Hepatocyte (in vitro differentiated cells): ENCODE measurements at regions not wholly inside any gene's neighbourhood (a gene's known extent, or its start where the extent isn't known, plus 50 kb on each side); places are given as distances from the start of the nearest gene placed in this dataset.
A peak's percentile ranks its signal among the peaks of the same experiment; 100 is the strongest.

Experiments
- DNase-seq: peaks from one replicate; pipeline ENCODE4 v3.0.0-alpha.2; 2016; ENCODE audit warnings: low spot score
- H2AFZ ChIP-seq: fragments of 200-600 bp; sonication (generic); 2 replicates; pipeline ENCODE4 v1.6.0; 2016; ENCODE audit warnings: antibody characterized with exemption, mild to moderate bottlenecking
- H3K27ac ChIP-seq: fragments of 200-600 bp; sonication (generic); 2 replicates; pipeline ENCODE4 v1.5.1; 2016; ENCODE audit warnings: mild to moderate bottlenecking
- H3K27me3 ChIP-seq: fragments of 200-600 bp; sonication (generic); 2 replicates; pipeline ENCODE4 v1.6.1; 2016
- H3K36me3 ChIP-seq: fragments of 200-600 bp; sonication (generic); replicated peaks from 2 replicates; pipeline ENCODE4 v1.5.1; 2016; ENCODE audit warnings: low read depth; ENCODE audit not compliant: insufficient read depth
- H3K4me1 ChIP-seq: fragments of 200-600 bp; sonication (generic); 2 replicates; pipeline ENCODE4 v1.5.1; 2016; ENCODE audit warnings: mild to moderate bottlenecking, moderate library complexity; ENCODE audit not compliant: insufficient read depth
- H3K4me2 ChIP-seq: fragments of 200-600 bp; sonication (generic); 2 replicates; pipeline ENCODE4 v1.6.0; 2016
- H3K4me3 ChIP-seq: fragments of 200-600 bp; sonication (generic); 2 replicates; pipeline ENCODE4 v1.5.1; 2016; ENCODE audit warnings: mild to moderate bottlenecking
- H3K79me2 ChIP-seq: fragments of 200-600 bp; sonication (generic); 2 replicates; pipeline ENCODE4 v1.6.0; 2017; ENCODE audit warnings: mild to moderate bottlenecking
- H3K9me2 ChIP-seq: fragments of 200-600 bp; sonication (generic); replicated peaks from 2 replicates; pipeline ENCODE4 v1.6.0; 2017; ENCODE audit warnings: mild to moderate bottlenecking; ENCODE audit not compliant: insufficient read depth
- H3K9me3 ChIP-seq: fragments of 200-600 bp; sonication (generic); 2 replicates; pipeline ENCODE4 v1.5.1; 2016; ENCODE audit warnings: low read depth, mild to moderate bottlenecking
- H4K20me1 ChIP-seq: fragments of 200-600 bp; sonication (generic); 2 replicates; pipeline ENCODE4 v1.6.0; 2016; ENCODE audit warnings: mild to moderate bottlenecking; ENCODE audit not compliant: insufficient read depth, poor library complexity, severe bottlenecking
- CTCF ChIP-seq: fragments of 200-600 bp; sonication (generic); IDR thresholded peaks from 2 replicates; pipeline ENCODE4 v1.5.1; 2016; ENCODE audit warnings: antibody characterized with exemption, mild to moderate bottlenecking; ENCODE audit not compliant: poor library complexity
- EZH2 ChIP-seq: fragments of 200-600 bp; sonication (generic); IDR thresholded peaks from 2 replicates; pipeline ENCODE4 v1.6.1; 2016; ENCODE audit warnings: antibody characterized with exemption, mild to moderate bottlenecking, borderline replicate concordance
- EZH2phosphoT487 ChIP-seq: fragments of 200-600 bp; sonication (generic); IDR thresholded peaks from one replicate; pipeline ENCODE4 v1.6.1; 2018; ENCODE audit warnings: antibody characterized with exemption, mild to moderate bottlenecking, low read depth, moderate library complexity; ENCODE audit not compliant: unreplicated experiment, severe bottlenecking
- WGBS: methylation state at CpG from one replicate; pipeline ENCODE4 v1.1.6; 2016; ENCODE audit warnings: low lambda C conversion rate; ENCODE audit errors: missing lambda C conversion rate; 5-methylcytosine and 5-hydroxymethylcytosine counted together

DNA sequence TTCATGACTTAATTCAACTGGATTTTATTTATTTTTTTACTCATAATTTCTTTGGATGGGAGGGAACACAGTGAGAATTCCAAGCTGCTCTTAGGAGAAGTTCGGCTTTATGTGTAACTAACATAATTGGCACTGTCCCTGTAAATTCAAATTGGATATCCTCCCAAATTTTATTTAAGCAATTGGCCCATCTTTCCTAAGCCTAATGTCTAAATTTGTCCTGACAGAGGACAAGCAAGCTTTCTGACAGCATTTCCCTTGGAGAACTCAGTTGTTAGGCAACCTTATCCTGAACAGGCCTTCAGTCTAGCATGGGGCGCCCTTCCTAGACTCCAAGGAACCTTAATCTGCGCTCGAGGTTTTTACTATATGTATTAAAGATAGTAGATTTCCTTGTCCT is 550.3 kb downstream of the NUF2 start:
- Histone ChIP-seq H3K36me3 (no peaks in the 10 kb centered on the region), H3K4me1 (no peaks in the 10 kb centered on the region), H3K9me2 (no peaks in the 10 kb centered on the region), H2AFZ (no peak overlapping the region), H3K9me3 (no peaks in the 10 kb centered on the region), H3K4me3 (no peak overlapping the region), H4K20me1 (no peaks in the 10 kb centered on the region), H3K4me2 (no peak overlapping the region), H3K27me3 (no peaks in the 10 kb centered on the region), H3K27ac (no peak overlapping the region), H3K79me2 (no peaks in the 10 kb centered on the region)
- no peak for DNase-seq
- TF ChIP-seq EZH2 (no peak), CTCF (no peak), EZH2phosphoT487 (no peak)
- 68% methylated on average over 4 of the region's 4 CpGs for WGBS

DNA sequence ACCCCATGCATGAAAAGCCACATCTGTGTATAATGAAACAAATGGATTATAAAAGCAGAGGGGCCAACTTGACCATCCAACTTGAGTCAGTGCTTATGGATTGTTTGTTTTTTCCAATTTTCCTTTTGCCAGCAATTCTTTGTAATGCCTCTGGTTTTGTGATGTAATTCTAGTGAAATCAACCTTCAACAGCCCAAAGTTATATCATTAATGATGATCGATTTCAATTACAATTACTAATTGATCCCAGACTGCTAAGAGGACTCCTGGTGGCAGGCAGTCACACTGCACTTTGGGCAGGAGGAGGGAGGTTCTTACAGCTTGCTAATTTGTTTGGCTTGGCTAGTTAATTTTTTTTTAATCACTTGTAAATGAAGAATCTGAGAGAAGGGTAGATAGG is 552.3 kb downstream of the NUF2 start:
- Histone ChIP-seq H3K4me2 (no peak overlapping the region), H3K9me2 (no peaks in the 10 kb centered on the region), H3K4me3 (no peak overlapping the region), H4K20me1 (no peaks in the 10 kb centered on the region), H3K79me2 (no peaks in the 10 kb centered on the region), H3K27me3 (no peaks in the 10 kb centered on the region), H3K36me3 (no peaks in the 10 kb centered on the region), H3K4me1 (no peaks in the 10 kb centered on the region), H3K9me3 (no peaks in the 10 kb centered on the region), H2AFZ (no peak overlapping the region), H3K27ac (no peak overlapping the region)
- 91% methylated on average over 1 of the region's 1 CpG for WGBS
- DNase-seq: no peak
- TF ChIP-seq CTCF: peak; percentile 16
- no peak for TF ChIP-seq EZH2phosphoT487
- TF ChIP-seq EZH2: no peak

DNA sequence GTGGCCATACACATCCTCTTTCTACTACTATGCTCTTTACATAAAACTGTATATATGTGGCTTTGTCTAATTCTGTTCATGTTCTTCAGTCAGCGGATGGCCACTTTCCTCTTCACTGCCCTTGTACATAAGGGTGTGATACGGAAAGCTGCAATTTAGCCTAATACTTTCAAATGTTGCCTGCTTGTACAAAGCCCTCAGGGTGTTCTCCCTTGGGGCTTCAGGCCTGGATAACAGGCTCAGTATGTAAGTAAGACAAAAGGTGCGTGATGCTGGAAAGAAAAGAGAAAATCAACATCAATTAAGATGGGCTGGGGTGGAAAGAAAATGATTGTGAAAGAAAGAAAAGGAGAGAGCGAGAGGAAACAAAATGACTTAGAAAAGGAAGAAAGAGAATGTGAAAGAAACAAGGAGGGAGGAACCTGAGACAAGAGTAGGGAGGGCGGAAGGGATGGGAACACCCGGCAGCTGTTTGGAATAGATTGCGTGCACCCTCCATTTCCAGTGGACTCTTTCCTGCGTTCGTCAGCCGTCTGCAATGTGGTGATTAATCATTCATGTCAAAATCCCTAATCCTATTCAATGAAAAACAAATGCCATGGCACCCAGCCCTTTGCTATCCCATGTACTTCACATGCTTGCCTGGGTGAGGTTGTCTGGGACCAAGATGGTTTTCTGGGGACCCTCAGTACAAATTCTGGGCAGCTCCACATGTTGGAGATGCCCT is 553.6 kb downstream of the NUF2 start:
- Histone ChIP-seq H3K27ac (peak overlapping the region; percentile 34), H3K4me3 (no peak overlapping the region), H3K9me2 (no peaks in the 10 kb centered on the region), H3K4me2 (peak overlapping the region; percentile 42), H3K4me1 (no peaks in the 10 kb centered on the region), H3K79me2 (no peaks in the 10 kb centered on the region), H3K9me3 (no peaks in the 10 kb centered on the region), H2AFZ (peak overlapping the region; percentile 21), H3K27me3 (no peaks in the 10 kb centered on the region), H3K36me3 (no peaks in the 10 kb centered on the region), H4K20me1 (no peaks in the 10 kb centered on the region)
- peak; percentile 20 for DNase-seq
- TF ChIP-seq CTCF: no peak
- no peak for TF ChIP-seq EZH2phosphoT487
- no peak for TF ChIP-seq EZH2
- WGBS: 62% methylated on average over 10 of the region's 10 CpGs
